Brain microvascular endothelial cell (primary cell): ENCODE measurements at regions not wholly inside any gene's neighbourhood (a gene's known extent, or its start where the extent isn't known, plus 50 kb on each side); places are given as distances from the start of the nearest gene placed in this dataset.

Experiments
- DNase-seq: peaks from one replicate; pipeline ENCODE4 v3.0.0-alpha.2; 2020
- H3K27ac ChIP-seq: fragments of 250-450 bp; sonication (Bioruptor Pico); 2 replicates; pipeline ENCODE4 v1.5.1; 2020; ENCODE audit warnings: mild to moderate bottlenecking, moderate library complexity
- H3K27me3 ChIP-seq: fragments of 250-450 bp; sonication (Bioruptor Pico); replicated peaks from 2 replicates; pipeline ENCODE4 v1.5.1; 2020; ENCODE audit warnings: mild to moderate bottlenecking
- H3K36me3 ChIP-seq: fragments of 250-450 bp; sonication (Bioruptor Pico); replicated peaks from 2 replicates; pipeline ENCODE4 v1.5.1; 2020; ENCODE audit warnings: mild to moderate bottlenecking
- H3K4me3 ChIP-seq: 2 replicates; pipeline ENCODE4 v1.5.1; 2011; ENCODE audit warnings: low read depth, mild to moderate bottlenecking, control low read depth, low read length, moderate library complexity
- in situ Hi-C: cut with HindIII; loops from 2 replicates; pipeline ENCODE4 v1.10.0; 2017; ENCODE audit warnings: low sequenced_read_pairs, low pct_ligation_motif_present
- TF ChIP-seq, protein P1 (sequence below): IDR thresholded peaks from 2 replicates; pipeline ENCODE4 v1.5.1; 2011; ENCODE audit warnings: low read depth, mild to moderate bottlenecking, moderate library complexity, low read length, control low read depth, inconsistent platforms; ENCODE audit errors: missing control alignments

DNA sequence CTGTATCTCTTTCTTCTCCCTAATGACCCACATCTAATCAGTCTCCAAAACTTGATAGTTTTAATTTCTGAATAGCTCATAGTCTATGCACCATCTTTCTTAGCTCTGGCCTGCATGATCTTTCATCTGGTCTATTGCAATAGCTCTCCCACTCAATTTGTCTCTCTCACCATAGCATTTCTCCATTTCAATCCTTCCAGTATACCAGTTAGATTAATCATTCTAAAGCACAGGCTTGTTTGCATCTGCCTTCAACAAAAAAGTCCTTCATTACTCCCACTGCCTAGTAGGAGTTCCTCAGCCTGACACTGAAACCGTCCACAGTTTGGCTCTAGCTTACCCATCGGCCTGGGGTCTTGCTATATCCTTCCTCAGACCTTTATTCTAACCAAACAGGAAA lies 344.9 kb downstream of the ENC1 start:
- no peak overlapping the region for H3K4me3 ChIP-seq
- TF ChIP-seq, protein P1, sequence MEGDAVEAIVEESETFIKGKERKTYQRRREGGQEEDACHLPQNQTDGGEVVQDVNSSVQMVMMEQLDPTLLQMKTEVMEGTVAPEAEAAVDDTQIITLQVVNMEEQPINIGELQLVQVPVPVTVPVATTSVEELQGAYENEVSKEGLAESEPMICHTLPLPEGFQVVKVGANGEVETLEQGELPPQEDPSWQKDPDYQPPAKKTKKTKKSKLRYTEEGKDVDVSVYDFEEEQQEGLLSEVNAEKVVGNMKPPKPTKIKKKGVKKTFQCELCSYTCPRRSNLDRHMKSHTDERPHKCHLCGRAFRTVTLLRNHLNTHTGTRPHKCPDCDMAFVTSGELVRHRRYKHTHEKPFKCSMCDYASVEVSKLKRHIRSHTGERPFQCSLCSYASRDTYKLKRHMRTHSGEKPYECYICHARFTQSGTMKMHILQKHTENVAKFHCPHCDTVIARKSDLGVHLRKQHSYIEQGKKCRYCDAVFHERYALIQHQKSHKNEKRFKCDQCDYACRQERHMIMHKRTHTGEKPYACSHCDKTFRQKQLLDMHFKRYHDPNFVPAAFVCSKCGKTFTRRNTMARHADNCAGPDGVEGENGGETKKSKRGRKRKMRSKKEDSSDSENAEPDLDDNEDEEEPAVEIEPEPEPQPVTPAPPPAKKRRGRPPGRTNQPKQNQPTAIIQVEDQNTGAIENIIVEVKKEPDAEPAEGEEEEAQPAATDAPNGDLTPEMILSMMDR = no peak
- no peaks in the 10 kb centered on the region for H3K36me3 ChIP-seq
- in situ Hi-C loops = no loop called here
- H3K27me3 ChIP-seq = no peaks in the 10 kb centered on the region
- no peak for DNase-seq
- H3K27ac ChIP-seq = no peak overlapping the region

DNA sequence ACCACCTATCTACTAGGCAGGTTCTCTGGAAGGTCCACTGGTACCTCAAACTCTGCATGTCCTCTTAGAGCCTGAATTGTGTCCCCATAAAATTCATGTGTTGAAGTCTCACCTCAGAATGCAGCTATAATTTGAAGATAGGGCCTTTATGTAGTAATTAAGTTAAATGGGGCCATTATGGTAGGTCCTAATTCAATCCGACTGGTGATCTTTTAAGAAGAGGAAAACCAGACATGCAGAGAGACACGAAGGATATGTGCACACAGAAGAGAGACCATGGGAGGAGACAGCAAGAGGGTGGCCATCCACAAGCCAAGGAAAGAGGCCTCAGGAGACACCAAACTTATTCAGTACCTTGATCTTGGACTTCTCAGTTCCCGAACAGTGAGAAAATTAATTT lies 345.4 kb downstream of the ENC1 start:
- no peak overlapping the region for H3K27ac ChIP-seq
- DNase-seq = no peak
- H3K27me3 ChIP-seq = no peaks in the 10 kb centered on the region
- H3K36me3 ChIP-seq = no peaks in the 10 kb centered on the region
- TF ChIP-seq, protein P1 = no peak
- in situ Hi-C loops = no loop called here
- no peak overlapping the region for H3K4me3 ChIP-seq

DNA sequence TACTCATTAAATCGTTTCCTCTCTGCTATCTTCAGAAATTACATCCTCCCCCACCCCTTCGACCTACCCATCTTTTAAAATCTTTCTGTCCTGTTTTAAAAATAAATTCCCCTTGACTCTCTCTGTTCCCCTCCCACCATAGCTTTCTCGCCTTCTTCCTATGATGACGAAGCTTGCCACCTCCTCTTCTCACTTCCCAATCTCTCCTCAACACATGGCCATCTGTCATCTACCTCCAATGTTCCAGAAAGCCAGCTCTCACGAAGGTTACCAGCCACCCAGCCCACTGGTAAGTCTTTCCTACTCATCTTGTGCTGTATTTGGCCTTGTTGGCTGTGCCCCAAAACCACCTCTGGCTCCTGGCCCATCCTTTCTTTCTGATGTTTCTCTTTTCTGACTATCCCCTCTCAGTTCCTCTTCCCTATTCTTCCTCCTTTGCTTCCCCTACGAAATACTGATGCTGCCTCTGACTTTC lies 346.3 kb downstream of the ENC1 start:
- H3K36me3 ChIP-seq = no peaks in the 10 kb centered on the region
- no peak for DNase-seq
- TF ChIP-seq, protein P1 = no peak
- in situ Hi-C loops = no loop called here
- no peaks in the 10 kb centered on the region for H3K27me3 ChIP-seq
- no peak overlapping the region for H3K4me3 ChIP-seq
- H3K27ac ChIP-seq = no peak overlapping the region

DNA sequence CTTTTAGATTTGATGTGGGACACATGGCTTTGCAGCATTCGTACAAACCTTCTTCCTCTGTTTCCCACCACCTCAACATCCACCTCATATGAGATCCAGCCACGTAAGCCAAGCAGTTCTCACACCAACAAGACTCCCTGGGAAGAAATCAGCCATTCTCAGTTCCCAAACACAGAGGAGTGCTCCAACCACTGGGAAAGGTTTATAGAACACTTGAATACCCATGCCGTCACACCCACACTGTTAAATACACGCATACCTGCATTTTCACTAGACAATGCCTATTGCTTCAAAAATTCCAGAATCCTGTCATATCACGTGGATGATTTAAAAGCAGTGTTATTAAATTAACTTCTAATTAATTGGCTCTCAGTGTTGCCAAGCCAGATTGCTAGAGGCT lies 347.3 kb downstream of the ENC1 start:
- TF ChIP-seq, protein P1 = no peak
- Histone ChIP-seq H3K36me3 (no peaks in the 10 kb centered on the region), H3K4me3 (no peak overlapping the region), H3K27me3 (no peaks in the 10 kb centered on the region), H3K27ac (no peak overlapping the region)
- in situ Hi-C loops = no loop called here
- no peak for DNase-seq

DNA sequence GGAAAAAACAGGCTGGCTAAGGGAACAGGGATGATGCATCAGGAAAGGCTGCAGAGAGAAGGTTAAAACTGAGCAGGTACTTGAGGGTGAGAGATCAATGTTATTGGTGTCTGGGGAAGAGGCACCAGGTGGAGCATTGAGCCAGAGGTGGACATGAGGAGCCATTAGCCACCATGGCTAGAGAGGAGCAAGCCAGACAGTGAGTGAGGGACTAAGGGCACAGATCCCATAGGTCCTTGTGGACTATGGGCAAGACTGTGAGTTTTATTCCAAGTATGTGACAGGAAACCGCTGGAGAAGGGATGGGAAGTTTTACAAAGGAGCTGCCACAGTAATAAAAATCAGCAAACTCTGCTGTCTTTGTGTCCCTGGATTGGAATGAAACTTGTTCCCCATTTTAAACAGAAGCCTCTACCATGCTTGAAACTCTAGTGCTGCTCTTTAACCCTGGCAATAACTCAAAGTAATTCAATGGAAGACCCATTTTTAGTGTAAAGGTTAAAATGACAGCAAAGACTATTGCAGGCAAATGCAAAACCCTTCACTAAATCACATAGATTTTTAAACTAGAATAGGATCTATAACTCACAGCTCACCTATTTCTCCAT lies 349.8 kb downstream of the ENC1 start:
- Histone ChIP-seq H3K27ac (no peak overlapping the region), H3K4me3 (no peak overlapping the region), H3K36me3 (no peaks in the 10 kb centered on the region), H3K27me3 (no peaks in the 10 kb centered on the region)
- in situ Hi-C loops = no loop called here
- TF ChIP-seq, protein P1 = no peak
- no peak for DNase-seq

DNA sequence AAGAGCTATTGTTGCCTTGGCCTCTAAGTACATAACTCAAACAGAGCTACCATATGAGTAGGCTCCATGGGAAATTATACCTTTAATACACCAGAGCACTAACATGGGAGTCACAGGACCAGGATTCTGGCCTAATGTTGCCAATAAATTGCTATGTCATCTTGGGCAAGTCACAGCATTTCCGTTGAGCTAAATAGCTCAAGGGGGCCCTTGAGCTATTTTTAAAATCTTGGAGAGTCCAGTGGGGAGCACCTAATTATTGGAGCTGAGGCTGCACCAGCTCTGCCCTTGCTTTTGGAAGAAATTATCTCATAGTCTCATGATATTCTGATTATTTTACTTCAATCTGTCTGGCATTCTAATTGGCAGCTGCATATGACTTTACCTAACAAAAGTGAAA lies 350.8 kb downstream of the ENC1 start:
- Histone ChIP-seq H3K27me3 (no peaks in the 10 kb centered on the region), H3K27ac (no peak overlapping the region), H3K4me3 (no peak overlapping the region), H3K36me3 (no peaks in the 10 kb centered on the region)
- TF ChIP-seq, protein P1 = no peak
- in situ Hi-C loops = no loop called here
- no peak for DNase-seq
